ENCODE measurements at regions not wholly inside any gene's neighbourhood (a gene's known extent, or its start where the extent isn't known, plus 50 kb on each side); places are given as distances from the start of the nearest gene placed in this dataset.

DNA sequence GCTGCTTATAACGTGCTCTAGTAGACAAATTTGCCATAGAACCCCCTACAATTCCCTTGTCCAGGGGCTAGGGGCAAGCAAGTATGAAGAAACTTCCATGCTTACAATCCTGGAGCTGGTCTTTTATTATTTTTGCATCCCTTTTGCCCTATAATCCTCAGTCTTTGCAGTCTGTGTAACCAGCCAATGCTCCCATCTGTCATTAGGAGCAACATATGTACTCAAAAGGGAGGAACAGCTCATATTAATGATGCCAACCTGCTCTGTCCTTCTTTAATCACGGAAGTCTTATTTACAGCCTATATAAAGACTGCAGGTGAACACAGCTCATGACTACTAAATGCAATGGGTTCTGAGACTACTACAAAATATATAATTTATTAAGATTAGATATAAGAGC, 263.3 kb downstream of the ZIC1 start:
- TF ChIP-seq, protein P1, sequence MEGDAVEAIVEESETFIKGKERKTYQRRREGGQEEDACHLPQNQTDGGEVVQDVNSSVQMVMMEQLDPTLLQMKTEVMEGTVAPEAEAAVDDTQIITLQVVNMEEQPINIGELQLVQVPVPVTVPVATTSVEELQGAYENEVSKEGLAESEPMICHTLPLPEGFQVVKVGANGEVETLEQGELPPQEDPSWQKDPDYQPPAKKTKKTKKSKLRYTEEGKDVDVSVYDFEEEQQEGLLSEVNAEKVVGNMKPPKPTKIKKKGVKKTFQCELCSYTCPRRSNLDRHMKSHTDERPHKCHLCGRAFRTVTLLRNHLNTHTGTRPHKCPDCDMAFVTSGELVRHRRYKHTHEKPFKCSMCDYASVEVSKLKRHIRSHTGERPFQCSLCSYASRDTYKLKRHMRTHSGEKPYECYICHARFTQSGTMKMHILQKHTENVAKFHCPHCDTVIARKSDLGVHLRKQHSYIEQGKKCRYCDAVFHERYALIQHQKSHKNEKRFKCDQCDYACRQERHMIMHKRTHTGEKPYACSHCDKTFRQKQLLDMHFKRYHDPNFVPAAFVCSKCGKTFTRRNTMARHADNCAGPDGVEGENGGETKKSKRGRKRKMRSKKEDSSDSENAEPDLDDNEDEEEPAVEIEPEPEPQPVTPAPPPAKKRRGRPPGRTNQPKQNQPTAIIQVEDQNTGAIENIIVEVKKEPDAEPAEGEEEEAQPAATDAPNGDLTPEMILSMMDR (IDR thresholded peaks at IDR 0.05; ENCODE audit: poor library complexity, severe bottlenecking) = no peak
- no peak for TF ChIP-seq EZH2 (IDR thresholded peaks at IDR 0.05; ENCODE audit: borderline replicate concordance, insufficient read depth, low read length, poor library complexity, severe bottlenecking)
